ENCODE measurements at regions not wholly inside any gene's neighbourhood (a gene's known extent, or its start where the extent isn't known, plus 50 kb on each side); places are given as distances from the start of the nearest gene placed in this dataset.

DNA sequence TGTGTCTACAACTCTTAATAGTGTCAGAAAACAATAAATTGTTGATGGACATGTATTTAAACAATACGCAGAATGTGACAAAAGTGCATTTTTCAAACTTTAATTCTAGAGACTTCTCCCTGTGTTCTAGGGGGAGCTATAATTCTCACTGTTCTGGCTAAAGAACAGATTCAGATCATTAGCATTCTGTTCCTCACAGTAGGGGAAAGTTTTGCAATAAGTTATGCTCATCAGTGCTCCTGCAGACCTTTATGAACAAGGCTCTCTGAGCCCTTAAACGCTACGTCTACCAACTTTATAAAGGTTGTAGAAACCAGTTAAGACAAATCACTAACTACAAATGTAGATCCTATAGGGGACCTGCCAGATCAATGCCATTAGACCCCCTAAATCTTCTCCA is 444.2 kb downstream of the SQOR start:
- TF ChIP-seq CTCF (IDR thresholded peaks at IDR 0.05) (no peak), ZFX (IDR thresholded peaks at IDR 0.05; ENCODE audit: borderline replicate concordance) (no peak)
